Ovary (tissue), 3 donors: ENCODE measurements at regions not wholly inside any gene's neighbourhood (a gene's known extent, or its start where the extent isn't known, plus 50 kb on each side); places are given as distances from the start of the nearest gene placed in this dataset.

ENCODE experiments used
- CTCF ChIP-seq, 3 donors: fragments of 450-650 bp in 2 of 3; fragments of 200-600 bp in 1 of 3; IDR thresholded peaks; one replicate each; pipeline versions ENCODE4 v1.5.1 to v1.8.0; 2016 to 2022; ENCODE audit warnings: antibody characterized with exemption in 3 of 3, mild to moderate bottlenecking in 1 of 3
- EP300 ChIP-seq: sonication (generic); formaldehyde crosslinking; IDR thresholded peaks from one replicate; pipeline ENCODE4 v1.6.1; 2017; ENCODE audit warnings: antibody characterized with exemption
- POLR2A ChIP-seq: fragments of 450-650 bp; IDR thresholded peaks from one replicate; pipeline ENCODE4 v1.6.1; 2017; ENCODE audit warnings: antibody characterized with exemption, mild to moderate bottlenecking, moderate library complexity
- donor health status: DM: no; HTN: no; CAD: no.

GRCh38 chr12:58156697-58157096 lies 215.3 kb downstream of the ATP23 start:
- no peak for TF ChIP-seq CTCF (IDR thresholded peaks at IDR 0.05)
- no peak for TF ChIP-seq EP300
- no peak for TF ChIP-seq POLR2A
